Thyroid gland (tissue), 4 donors: ENCODE measurements at regions not wholly inside any gene's neighbourhood (a gene's known extent, or its start where the extent isn't known, plus 50 kb on each side); places are given as distances from the start of the nearest gene placed in this dataset. TPM values are rescaled to one million over a fixed set of nuclear protein-coding genes. Genes with fewer than 3 reads are reported as not detected.

Source experiments
- DNase-seq, 2 donors: peaks; one replicate each; pipeline ENCODE4 v3.0.0-alpha.2; 2019
- H3K27ac ChIP-seq, 3 donors: fragments of 200-600 bp; sonication (generic); 1 replicate in 2 of 3; 2 replicates in 1 of 3; pipeline ENCODE4 v1.5.1; 2016 to 2019; ENCODE audit warnings: mild to moderate bottlenecking in 1 of 3, moderate library complexity in 1 of 3
- H3K27me3 ChIP-seq: fragments of 200-600 bp; sonication (generic); one replicate; pipeline ENCODE4 v1.5.1; 2019
- H3K36me3 ChIP-seq, 2 donors: fragments of 200-600 bp; sonication (generic); one replicate each; pipeline ENCODE4 v1.5.1; 2016 to 2019
- H3K4me1 ChIP-seq, 2 donors: fragments of 200-600 bp; sonication (generic); one replicate each; pipeline ENCODE4 v1.5.1; 2017 to 2019
- H3K4me3 ChIP-seq, 3 donors: fragments of 200-600 bp; sonication (generic); replicated peaks in 1 of 3; 1 replicate in 2 of 3; 2 replicates in 1 of 3; pipeline ENCODE4 v1.5.1; 2016; ENCODE audit warnings: mild to moderate bottlenecking in 1 of 3
- H3K9me3 ChIP-seq: fragments of 200-600 bp; sonication (generic); one replicate; pipeline ENCODE4 v1.5.1; 2017
- CTCF ChIP-seq, 6 experiments: fragments of 200-600 bp in 3 of 6; fragments of 450-650 bp in 3 of 6; sonication (generic) in 3 of 6; IDR thresholded peaks; one replicate each; pipeline ENCODE4 v1.5.1; 2016 to 2019; ENCODE audit warnings: antibody characterized with exemption in 6 of 6, mild to moderate bottlenecking in 2 of 6, inconsistent platforms in 1 of 6, moderate library complexity in 1 of 6
- POLR2A ChIP-seq, 2 donors: fragments of 450-650 bp; IDR thresholded peaks; one replicate each; pipeline ENCODE4 v1.6.1; 2017; ENCODE audit warnings: antibody characterized with exemption in 2 of 2, mild to moderate bottlenecking in 2 of 2, moderate library complexity in 1 of 2
- WGBS, 2 donors: methylation state at CpG; one replicate each; pipeline ENCODE4 v1.1.5; 2017; 5-methylcytosine and 5-hydroxymethylcytosine counted together
- intact Hi-C: fragments of 100-400 bp; cut with DNase I; formaldehyde crosslinking; loops from one replicate; pipeline ENCODE4 v1.15.1; 2023
- small RNA-seq: library from RNA; depleted of rRNA; stranded (forward); fragments of <200 nt; gene quantifications from one replicate; pipeline ENCODE3, GENCODE V24; 2016

- H3K36me3 ChIP-seq, result no peaks in the 10 kb centered on the region
- intact Hi-C loops, result loop anchor here (5.0 kb wide), 1 partner anchor 116 kb away; no protein-coding TSS in a partner anchor
- peak in 1 of 2 donors; percentile 8 for DNase-seq
- WGBS, 2 donors, result 36 to 45% methylated on average over 4 of the region's 4 CpGs
- H3K4me3 ChIP-seq, result no peak overlapping the region
- H3K27me3 ChIP-seq, result no peaks in the 10 kb centered on the region
- H3K4me1 ChIP-seq, result no peaks in the 10 kb centered on the region
- no peaks in the 10 kb centered on the region for H3K9me3 ChIP-seq
- H3K27ac ChIP-seq, result no peak overlapping the region
- TF ChIP-seq POLR2A (IDR thresholded peaks at IDR 0.05) (no peak), CTCF (IDR thresholded peaks at IDR 0.05) (peak; percentile 10 to 69 (median 54))
Observed at GRCh38 chr7:88357781-88358525, 51.3 kb upstream of the STEAP4 start.

GRCh38 chr7:88357294-88357693, 50.6 kb upstream of the STEAP4 start:
- 28 to 43% methylated on average over 1 of the region's 1 CpG for WGBS, 2 donors
- no peak overlapping the region for H3K4me3 ChIP-seq
- no peak overlapping the region for H3K27ac ChIP-seq
- H3K27me3 ChIP-seq, result no peaks in the 10 kb centered on the region
- TF ChIP-seq CTCF (IDR thresholded peaks at IDR 0.05) (peak in 3 of 6 experiments; percentile 26 to 31 (median 30)), POLR2A (IDR thresholded peaks at IDR 0.05) (no peak)
- no peaks in the 10 kb centered on the region for H3K36me3 ChIP-seq
- DNase-seq, result peak; percentile 11 to 36
- H3K9me3 ChIP-seq, result no peaks in the 10 kb centered on the region
- H3K4me1 ChIP-seq, result no peaks in the 10 kb centered on the region
- intact Hi-C loops, result loop anchor here (5.0 kb wide), 1 partner anchor 115 kb away; no protein-coding TSS in a partner anchor

Small RNA genes lying in the stretch of these regions (small RNA-seq; reads per million reads assigned to genes)
- gene EIF4A1P13, result not detected
- gene RF00272, result not detected
